ENCODE measurements at regions not wholly inside any gene's neighbourhood (a gene's known extent, or its start where the extent isn't known, plus 50 kb on each side); places are given as distances from the start of the nearest gene placed in this dataset.

DNA sequence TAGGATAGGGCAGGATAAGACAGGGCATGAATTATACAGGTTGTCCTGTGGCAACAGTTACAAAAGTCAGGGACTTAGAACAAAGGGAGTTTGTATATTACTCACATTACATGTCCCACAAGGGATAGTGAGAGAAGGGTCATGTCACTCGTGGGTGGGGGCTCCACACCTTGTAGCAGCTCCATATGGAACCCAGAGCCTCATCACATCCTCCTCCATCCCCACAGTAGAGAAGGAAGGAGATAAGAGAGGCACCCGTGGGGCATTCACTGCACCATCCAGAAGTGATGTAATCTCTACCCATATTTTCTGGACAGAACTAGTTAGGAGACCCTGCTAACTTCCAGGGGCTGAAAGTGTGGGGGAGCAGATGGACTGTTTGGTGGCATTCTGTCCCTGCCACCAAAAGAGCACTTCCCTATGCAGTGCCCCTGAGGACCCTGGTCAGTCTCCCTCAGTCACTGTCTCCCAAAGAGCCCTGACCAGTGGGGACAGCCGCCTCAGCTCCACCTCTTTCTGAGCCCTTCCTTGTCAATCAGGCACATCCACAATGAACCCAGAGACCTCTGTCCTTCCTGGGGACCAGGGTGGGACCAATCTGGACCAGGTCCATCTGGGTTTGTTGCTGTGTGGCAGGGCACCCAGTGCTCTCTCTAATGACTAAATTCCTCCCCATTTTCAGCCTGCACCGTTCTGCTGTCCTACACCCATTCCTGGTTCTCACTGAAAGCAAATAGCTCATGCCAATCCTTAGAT is 154.8 kb upstream of the ETV3 start:
- H3K9me3 ChIP-seq = no peaks in the 10 kb centered on the region
- ATAC-seq = no peak

DNA sequence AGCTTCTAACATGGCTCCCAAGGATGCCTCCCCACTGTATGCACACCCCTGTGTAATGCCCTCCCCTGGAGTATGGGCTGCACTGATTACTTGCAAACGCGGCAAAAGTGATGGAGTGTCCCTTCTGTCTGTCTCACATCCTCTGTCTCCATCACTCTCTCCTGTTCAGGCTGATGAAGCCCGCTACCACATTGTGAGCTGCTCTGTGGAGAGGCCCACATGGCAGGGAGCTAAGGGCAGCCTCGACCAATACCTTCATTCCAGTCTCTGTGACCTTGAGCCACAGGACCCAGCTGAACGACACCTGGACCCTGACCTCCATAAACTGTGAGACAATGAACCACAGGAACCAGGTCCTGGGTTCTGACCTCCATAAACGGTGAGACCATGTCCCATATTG is 154.1 kb upstream of the ETV3 start:
- no peak for ATAC-seq
- intact Hi-C loops (cut with DNase I, micrococcal nuclease) = no loop called here
- DNase-seq = no peak
- H3K9me3 ChIP-seq = no peaks in the 10 kb centered on the region
- H3K36me3 ChIP-seq (ENCODE audit: low read depth) = no peaks in the 10 kb centered on the region
- TF ChIP-seq, protein P1, sequence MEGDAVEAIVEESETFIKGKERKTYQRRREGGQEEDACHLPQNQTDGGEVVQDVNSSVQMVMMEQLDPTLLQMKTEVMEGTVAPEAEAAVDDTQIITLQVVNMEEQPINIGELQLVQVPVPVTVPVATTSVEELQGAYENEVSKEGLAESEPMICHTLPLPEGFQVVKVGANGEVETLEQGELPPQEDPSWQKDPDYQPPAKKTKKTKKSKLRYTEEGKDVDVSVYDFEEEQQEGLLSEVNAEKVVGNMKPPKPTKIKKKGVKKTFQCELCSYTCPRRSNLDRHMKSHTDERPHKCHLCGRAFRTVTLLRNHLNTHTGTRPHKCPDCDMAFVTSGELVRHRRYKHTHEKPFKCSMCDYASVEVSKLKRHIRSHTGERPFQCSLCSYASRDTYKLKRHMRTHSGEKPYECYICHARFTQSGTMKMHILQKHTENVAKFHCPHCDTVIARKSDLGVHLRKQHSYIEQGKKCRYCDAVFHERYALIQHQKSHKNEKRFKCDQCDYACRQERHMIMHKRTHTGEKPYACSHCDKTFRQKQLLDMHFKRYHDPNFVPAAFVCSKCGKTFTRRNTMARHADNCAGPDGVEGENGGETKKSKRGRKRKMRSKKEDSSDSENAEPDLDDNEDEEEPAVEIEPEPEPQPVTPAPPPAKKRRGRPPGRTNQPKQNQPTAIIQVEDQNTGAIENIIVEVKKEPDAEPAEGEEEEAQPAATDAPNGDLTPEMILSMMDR (IDR thresholded peaks at IDR 0.05) = no peak
- no peak overlapping the region for H3K4me3 ChIP-seq
- H3K4me1 ChIP-seq (ENCODE audit: low read depth) = no peaks in the 10 kb centered on the region

More for the DNA sequence above, 154.8 kb upstream of the ETV3 start:
- TF ChIP-seq, protein P1 (IDR thresholded peaks at IDR 0.05) = no peak
- DNase-seq = no peak
- intact Hi-C loops (cut with DNase I, micrococcal nuclease) = no loop called here
- Histone ChIP-seq H3K4me3 (no peak overlapping the region), H3K4me1 (ENCODE audit: low read depth) (no peaks in the 10 kb centered on the region), H3K36me3 (ENCODE audit: low read depth) (no peaks in the 10 kb centered on the region)

DNA sequence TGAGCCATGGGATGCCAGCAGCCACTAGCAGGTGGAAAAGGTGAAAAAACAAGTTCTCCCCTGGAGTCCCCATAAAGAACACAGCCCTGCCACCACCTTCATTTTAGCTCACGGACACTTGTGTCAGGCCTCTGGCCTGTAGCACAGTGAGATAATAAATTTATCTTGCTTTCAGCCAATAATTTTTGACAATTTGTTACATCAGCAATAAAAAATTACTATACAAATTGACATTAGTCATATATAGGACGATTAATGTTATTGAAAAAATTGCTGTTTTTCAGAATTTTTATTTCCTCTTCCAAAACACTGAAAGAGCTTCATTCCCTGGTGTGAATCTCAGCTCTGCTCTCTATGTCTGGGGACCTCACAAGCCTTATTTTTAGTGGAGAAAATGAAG is 152.9 kb upstream of the ETV3 start:
- Histone ChIP-seq H3K36me3 (ENCODE audit: low read depth) (no peaks in the 10 kb centered on the region), H3K9me3 (no peaks in the 10 kb centered on the region), H3K4me1 (ENCODE audit: low read depth) (no peaks in the 10 kb centered on the region), H3K4me3 (no peak overlapping the region)
- DNase-seq (no peak), ATAC-seq (no peak)
- intact Hi-C loops (cut with DNase I, micrococcal nuclease) = no loop called here
- TF ChIP-seq, protein P1 (IDR thresholded peaks at IDR 0.05) = no peak

DNA sequence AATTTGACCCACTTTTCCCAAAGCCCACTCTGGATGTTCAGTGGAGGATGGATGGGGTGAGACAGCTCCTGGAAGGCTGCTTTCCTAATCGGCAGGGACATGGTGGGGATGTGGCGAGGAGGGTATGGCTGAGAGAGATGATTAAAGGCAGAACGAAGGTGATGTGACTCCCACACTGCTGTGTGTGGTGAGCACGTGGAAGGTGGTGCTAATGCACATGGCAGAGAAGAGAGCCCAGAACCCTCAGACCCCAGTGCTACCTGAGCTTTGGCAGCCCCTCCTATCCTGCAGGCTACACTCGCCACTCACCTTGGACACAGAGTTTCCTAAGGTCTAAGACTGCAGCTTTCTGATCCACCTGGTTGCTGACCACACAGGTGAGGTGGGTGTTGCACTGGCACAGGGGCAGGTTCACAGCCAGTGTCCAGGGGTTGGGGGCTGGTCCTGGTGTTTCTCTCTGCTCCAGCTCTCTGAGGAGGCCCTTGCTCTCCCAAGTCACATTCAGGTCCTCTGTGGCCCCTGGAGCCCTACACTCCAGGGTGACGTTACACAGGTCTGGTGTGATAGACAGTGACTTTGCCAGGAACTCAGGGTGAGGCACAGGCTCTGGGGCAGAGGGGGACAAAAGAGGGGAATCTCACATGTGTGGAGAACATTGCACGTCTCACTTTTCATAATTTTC is 151.4 kb upstream of the ETV3 start:
- TF ChIP-seq, protein P1 (IDR thresholded peaks at IDR 0.05) = no peak
- intact Hi-C loops (cut with DNase I, micrococcal nuclease) = no loop called here
- no peak for ATAC-seq
- H3K4me3 ChIP-seq = no peak overlapping the region
- DNase-seq = no peak
- H3K9me3 ChIP-seq = no peaks in the 10 kb centered on the region
- H3K36me3 ChIP-seq (ENCODE audit: low read depth) = no peaks in the 10 kb centered on the region
- H3K4me1 ChIP-seq (ENCODE audit: low read depth) = no peaks in the 10 kb centered on the region

DNA sequence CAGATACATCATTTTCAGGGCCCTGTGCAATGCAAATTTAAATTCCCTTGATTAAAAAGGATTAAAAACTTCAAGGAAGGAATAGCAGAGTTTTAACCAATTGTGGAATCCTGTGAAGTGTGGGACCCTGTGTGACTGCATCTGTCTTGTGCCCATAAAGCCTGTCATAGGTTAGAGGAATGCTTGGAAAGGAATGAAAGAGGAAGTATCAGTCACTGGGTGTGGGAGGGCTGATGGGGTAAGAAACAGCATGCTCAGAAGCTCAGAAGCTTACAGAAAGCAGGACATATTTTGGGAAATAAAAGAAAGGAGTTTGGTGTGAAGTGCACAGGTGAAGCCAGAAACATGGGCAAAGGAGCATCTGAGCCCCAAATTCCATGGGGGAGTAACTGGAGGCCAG is 150.8 kb upstream of the ETV3 start:
- TF ChIP-seq, protein P1 (IDR thresholded peaks at IDR 0.05) = no peak
- no peaks in the 10 kb centered on the region for H3K9me3 ChIP-seq
- H3K36me3 ChIP-seq (ENCODE audit: low read depth) = no peaks in the 10 kb centered on the region
- H3K4me3 ChIP-seq = no peak overlapping the region
- no peaks in the 10 kb centered on the region for H3K4me1 ChIP-seq (ENCODE audit: low read depth)
- intact Hi-C loops (cut with DNase I, micrococcal nuclease) = no loop called here
- no peak for ATAC-seq
- DNase-seq = no peak
